HG03442 (cell line): ENCODE measurements at regions not wholly inside any gene's neighbourhood (a gene's known extent, or its start where the extent isn't known, plus 50 kb on each side); places are given as distances from the start of the nearest gene placed in this dataset.
A peak's percentile ranks its signal among the peaks of the same experiment; 100 is the strongest.

Source experiments
- ATAC-seq: cut with Tn5 transposase; IDR thresholded peaks from one replicate; pipeline ENCODE4 v1.9.1; 2021; ENCODE audit warnings: mild to moderate bottlenecking, moderate library complexity; ENCODE audit not compliant: unreplicated experiment

- no peak for ATAC-seq
Measured at GRCh38 chr2:219692521-219692920, 65.1 kb downstream of the SLC4A3 start.

DNA sequence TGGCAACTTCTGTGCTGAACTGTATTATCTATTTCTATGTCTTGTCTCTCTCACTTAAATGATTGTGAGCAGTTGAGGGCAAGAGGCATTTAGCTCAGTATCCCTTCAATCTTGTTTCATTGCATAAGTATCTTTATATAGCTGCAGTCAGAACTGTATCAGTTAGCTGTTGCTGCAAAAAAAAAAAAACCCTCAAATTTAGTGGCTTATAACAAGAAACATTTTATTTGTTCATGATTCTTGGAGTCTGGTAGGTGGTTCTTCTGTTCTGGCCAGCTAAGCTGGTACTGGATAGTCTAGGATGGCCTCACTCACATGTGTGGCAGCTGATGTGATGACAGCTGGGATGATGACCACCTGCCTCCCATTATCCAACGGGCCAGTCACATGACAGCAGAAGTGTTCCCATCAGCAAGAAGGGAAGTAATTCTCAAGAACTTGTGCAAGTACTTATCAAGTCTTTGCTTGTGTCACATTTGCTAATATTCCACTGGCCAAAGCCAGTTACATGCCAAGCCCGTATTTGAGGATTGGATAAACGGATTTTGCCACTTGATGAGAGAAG is 67.8 kb downstream of the SLC4A3 start:
- no peak for ATAC-seq

- ATAC-seq: no peak
Measured at GRCh38 chr2:219697811-219698747, 70.6 kb downstream of the SLC4A3 start.

DNA sequence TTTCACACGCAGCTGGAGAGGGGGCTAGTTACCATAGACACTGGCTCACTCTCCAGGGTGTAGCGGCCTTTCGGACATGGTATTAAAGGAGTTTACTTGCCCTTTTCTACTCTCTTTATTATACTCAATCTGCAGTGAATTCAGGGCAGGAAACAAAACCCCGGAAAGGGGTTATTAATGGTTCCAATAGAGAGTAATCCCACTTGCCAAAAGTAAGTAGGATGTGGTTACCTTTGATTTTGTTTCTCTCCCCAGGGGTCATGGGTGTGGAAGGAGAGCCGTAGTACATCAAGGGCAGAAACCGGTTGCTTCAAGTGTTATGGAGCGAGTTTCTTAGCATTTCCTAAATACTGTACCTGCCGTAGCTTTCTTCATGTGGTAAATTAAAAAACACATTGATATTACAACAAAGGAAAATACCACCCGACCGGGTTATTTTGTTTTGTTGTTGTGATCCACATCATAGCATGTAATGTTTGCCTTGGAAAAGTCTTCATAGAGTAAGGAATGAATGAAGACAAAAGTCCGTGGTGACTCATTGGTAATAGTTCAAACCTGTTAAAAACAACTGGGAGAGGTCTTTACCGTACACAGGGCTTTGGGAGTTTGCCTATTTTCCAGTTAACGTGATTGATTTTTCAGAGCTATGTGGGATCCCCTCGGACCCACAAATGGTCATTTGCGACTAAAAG is 71.5 kb downstream of the SLC4A3 start:
- ATAC-seq: no peak

DNA sequence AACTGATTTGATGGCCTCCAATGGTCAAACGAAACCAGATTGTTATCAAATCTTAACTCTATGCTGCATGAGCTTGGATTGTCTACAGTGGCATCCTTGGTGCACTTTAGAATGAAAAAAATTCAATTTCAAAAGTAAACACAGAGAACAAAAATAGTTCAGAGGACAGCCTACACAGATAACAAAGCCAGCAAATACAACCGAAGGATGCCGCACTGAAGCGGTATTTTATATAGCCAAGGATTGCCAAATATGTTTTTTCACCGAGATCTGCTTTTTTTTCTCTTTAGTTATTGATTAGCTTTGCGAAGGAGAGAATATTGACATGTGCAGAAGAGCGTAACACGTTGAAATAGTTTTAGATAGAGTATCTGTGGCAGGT is 72.0 kb downstream of the SLC4A3 start:
- no peak for ATAC-seq

DNA sequence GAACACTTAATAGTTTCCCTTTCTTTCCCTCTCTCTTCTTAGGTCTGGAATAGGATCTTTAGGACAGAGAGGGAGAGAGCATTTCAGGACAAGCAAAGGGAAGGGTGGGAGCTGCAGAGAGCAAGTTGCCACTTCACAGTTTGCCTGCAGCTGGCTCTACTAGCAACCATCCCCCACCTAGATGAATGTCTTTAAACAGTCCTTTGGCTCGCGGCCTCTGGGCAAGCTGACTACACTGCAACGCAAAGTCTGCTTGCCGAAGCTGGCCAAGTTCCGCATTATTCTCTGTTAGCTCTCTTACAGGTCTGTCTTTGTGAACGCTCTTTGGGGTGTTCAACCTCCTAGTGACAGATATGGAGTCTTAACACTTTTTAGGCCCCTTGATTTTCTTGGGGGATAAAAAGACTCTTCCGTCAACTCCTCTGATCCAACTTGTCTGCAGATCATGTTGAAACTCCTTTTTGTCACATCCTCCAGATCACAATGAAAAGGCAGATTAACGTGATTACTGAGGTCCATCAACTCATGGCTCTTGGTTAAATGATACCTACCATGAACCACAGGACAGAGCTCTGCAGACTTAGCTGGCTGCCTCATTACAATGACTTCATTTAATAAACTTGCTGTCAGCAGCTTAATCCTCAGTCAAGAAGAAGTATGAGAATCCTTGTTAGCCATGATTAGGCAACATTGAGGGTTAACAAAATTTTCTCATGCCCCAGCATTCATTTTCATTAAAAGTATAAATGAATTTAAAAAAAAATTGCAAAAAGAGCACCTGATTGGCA is 74.6 kb downstream of the SLC4A3 start:
- no peak for ATAC-seq

DNA sequence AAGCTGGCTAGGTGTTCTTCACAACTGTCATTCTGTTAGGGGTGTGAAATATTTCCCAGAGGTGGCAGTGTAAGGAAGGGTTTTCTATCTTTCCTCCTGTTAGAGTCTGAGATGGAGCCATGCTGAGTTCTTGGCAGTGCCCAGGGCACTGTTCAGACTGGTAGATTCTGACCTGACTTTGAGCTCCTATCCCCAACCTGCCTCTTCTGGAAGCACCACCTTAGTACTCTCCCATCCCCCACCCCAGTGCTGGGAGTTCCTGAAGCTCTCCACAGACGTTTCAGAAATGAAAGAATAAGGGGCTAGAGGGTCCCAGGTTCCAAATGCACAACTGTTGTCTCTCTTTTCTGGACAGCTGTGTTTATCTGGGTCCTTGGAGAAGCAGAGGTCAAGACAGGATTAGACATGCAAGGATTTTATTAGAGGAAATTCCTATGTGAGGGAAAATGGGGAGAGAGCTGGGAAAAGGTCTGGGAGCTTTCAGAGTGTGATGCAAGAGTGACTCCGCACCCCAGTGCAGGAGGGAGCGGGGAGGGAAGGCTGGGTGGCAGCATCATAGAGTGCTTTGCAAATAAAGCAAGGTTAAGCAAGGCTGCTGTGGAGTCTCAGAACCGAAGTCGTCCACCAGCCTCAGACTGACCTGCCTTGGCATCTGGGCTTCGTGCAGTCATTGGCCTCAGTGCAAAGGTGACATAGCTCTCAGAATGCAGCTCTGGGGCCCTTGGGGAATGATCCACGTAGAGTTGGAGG is 75.5 kb downstream of the SLC4A3 start:
- no peak for ATAC-seq

- no peak for ATAC-seq
Measured at GRCh38 chr2:219704878-219705277, 77.4 kb downstream of the SLC4A3 start.

- no peak for ATAC-seq
Measured at GRCh38 chr2:219706823-219707281, 79.4 kb downstream of the SLC4A3 start.

GRCh38 chr2:219707496-219708285 is 80.3 kb downstream of the SLC4A3 start:
- no peak for ATAC-seq

DNA sequence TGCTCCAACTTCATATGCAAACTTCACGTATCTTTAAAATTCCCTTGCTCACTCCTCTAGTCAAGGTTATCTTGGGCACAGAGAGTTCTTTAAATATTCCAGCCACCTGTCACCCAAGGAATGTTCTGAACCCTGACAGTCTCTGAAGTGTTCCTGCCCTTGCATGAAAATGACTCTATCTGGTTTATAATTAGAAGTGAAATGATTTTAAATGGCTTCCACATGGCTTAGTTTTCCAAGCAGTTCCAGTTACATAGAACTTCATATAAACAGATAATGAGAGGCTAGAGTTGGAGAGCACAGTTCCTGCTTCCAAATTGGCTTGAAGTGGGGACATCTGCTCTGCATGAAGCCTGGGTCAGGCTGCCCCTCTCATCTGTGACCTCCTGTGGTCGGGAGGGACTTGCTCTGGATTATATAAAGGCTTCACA is 81.9 kb downstream of the SLC4A3 start:
- no peak for ATAC-seq

- peak; percentile 69 for ATAC-seq
Measured at GRCh38 chr2:219713110-219713509, 85.7 kb downstream of the SLC4A3 start.

GRCh38 chr2:219714681-219715400 is 87.4 kb downstream of the SLC4A3 start:
- ATAC-seq: no peak

DNA sequence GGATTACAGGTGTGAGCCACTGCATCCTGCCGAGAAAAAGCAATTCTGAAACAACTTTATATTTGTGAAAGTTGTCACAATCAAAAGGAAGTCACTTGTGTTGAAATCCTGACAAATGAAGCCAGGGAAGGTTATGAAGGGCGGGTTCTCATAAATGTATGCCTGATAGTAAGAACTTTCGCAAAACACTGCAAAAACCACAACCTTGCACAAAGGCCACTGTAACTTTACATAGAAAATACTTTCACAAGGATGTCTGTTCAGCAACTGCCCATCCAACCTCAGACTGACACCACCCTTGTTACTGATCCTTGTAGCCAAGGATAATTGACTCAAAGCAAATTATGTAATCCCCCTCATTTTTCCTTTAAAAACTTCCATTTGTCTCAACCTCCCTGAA is 90.6 kb downstream of the SLC4A3 start:
- ATAC-seq: no peak

DNA sequence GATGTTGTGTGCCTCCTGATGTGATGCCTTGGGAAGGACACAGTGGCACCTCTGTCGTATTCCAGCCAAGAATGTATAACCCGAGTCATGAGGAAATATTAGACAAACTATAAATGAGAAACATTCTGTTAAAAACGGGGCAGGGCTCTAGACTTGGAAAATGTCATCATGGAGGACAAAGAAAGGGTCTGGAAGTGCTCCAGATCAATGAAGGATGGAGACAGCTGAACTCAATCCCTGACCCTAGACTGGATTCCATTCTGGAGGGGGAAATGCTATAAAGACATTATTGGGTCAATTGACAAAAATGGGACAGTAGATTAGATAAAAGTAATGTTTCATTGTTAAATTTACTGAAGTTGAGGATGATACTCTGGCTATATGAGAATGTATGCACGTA is 92.1 kb downstream of the SLC4A3 start:
- no peak for ATAC-seq

DNA sequence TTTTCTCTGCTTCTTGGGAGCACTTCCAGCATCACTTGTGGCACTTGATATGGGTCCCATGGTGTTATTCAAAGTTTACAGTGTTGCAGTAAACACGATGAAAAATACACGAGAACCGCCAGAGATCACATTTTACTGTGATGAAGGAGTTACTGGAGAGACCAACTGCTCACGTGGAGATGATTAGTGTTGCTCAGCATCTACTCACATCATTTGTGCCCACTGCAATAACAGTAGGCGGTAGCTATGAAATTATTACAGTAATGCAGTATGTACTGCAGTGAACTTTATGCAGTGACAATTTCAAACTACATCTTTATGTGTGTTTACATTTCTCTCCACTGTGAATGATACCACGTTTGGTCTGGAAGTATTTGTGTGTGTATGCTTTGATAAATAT is 93.5 kb downstream of the SLC4A3 start:
- ATAC-seq: no peak

DNA sequence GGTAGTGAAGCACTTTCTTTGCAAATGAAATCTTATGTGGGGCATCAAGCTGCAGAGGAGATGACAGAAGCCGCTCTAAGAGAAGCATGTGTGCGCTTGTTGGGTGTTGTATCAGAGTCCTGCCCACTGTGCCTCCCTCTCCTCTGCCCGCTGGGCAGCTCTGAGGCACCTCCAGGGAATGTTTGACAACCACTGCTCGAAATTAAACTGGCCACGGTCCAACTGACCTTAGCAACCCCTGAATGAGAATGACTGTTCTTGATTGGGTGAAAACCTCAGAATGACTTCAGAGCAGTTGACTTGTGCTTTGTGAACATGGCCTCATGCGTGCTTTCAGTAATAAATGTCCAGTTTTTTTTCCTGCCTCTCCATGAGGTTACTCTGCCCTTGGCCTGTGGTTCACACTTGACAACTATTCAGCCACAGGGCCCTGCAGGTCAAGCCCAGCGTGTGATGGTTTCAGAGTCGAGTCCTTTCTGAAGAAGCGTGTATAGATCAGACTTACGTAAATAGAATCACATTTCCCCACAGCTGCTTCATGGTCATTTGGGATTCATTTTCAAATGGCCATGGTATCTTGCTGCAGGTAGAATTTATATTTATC is 94.9 kb downstream of the SLC4A3 start:
- ATAC-seq: no peak

- no peak for ATAC-seq
Measured at GRCh38 chr2:219723311-219723710, 95.9 kb downstream of the SLC4A3 start.
